ENCODE measurements at regions not wholly inside any gene's neighbourhood (a gene's known extent, or its start where the extent isn't known, plus 50 kb on each side); places are given as distances from the start of the nearest gene placed in this dataset.

DNA sequence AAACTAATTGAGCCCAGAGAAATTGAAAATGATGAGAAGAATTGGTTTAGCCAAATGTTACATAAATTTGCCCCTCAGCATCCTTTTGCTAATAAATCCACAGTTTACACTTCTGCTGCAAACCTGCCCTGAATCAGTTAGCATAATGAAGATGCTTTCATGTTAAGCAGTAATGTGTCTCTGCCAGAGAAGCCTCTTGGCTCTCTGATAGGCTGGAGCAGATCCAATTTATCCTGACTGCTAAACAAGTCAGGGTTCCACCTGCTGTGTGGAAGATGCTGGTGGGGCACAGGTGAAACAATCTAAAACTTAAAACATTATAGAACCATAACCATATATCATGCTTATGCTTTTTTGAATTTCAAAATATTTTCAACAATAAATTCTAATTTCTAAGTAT is 946.8 kb downstream of the OTOL1 start:
- no peak for DNase-seq

GRCh38 chr3:162468791-162469190 is 972.2 kb downstream of the OTOL1 start:
- DNase-seq: no peak

GRCh38 chr3:162487138-162487537 is 990.5 kb downstream of the OTOL1 start:
- no peak for DNase-seq

GRCh38 chr3:162489853-162490252 is 993.2 kb downstream of the OTOL1 start:
- DNase-seq: no peak

DNA sequence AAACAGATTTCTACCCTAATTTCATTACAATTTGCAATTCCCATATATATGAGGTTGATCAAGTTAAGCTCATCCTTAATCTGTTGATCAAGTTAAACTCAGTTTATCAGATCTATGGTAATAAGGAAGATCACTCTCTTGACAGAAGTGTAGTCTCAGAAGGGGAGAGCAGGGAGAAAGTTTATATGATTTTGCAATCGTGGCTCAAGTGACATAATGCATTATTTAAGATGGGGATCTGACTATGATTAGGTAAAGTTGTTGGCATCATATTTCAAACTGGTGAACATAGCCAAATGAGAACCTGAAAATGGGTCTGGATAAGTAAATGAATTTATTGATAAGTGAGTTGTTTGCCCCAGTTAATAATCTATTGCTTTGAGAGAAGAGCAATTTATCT is 995.3 kb downstream of the OTOL1 start:
- DNase-seq: no peak

GRCh38 chr3:162492446-162493081 is 996.0 kb downstream of the OTOL1 start:
- no peak for DNase-seq

DNA sequence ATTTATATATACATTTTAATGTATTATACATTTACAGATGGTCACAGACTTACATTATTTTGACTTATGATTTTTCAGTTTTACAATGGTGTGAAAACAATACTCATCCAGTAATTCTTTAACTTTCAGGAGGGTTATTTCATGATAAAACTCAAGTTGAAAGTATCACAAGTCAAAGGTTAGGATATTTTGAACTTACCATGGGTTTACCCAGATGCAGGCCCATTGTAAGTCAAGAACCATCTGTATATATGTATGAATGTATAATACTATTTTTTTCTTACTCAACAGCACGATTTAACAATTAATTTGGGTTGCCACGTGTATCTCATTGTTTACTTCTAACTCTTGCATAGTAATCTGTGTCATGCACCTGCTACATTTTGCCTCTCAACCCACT is 1002.0 kb downstream of the OTOL1 start:
- no peak for DNase-seq

GRCh38 chr3:162507397-162507796 is 1010.8 kb downstream of the OTOL1 start:
- DNase-seq: no peak

DNA sequence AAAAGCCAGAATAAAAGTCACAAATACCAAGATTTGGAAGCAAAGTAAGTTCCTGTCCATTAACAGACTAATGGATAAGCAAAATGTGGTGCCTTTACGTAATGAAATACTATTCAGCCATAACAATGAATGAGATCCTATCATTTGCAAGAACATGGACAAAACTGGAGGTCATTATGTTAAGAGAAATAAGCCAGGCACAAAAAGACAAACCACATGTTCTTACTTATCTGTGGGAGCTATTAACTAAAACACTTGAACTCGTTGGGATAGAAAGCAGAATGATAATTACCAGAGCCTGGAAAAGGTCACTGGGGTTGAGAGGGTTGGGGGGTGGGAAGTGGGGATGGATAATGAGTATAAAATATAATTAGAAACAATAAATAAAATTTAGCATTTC is 1015.9 kb downstream of the OTOL1 start:
- no peak for DNase-seq

DNA sequence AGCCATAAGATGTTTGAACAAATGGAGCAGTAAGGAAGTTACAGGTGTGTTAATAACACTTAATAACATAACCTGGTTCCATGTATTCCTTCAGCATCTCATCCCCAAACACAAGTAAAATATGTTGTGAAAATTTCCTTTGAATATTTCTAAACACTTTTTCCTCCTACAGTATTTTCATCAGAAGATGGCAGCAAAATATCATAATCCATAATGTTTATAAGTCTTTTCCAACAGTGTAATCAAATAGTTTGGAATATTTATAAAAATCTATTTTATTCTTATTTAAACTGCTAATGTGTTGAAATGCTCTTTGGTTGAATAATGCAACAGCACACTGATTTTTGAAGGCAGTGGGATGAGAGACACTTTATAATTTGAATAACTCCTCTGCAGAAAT is 1020.5 kb downstream of the OTOL1 start:
- no peak for DNase-seq

GRCh38 chr3:162521669-162522068 is 1025.1 kb downstream of the OTOL1 start:
- DNase-seq: no peak

DNA sequence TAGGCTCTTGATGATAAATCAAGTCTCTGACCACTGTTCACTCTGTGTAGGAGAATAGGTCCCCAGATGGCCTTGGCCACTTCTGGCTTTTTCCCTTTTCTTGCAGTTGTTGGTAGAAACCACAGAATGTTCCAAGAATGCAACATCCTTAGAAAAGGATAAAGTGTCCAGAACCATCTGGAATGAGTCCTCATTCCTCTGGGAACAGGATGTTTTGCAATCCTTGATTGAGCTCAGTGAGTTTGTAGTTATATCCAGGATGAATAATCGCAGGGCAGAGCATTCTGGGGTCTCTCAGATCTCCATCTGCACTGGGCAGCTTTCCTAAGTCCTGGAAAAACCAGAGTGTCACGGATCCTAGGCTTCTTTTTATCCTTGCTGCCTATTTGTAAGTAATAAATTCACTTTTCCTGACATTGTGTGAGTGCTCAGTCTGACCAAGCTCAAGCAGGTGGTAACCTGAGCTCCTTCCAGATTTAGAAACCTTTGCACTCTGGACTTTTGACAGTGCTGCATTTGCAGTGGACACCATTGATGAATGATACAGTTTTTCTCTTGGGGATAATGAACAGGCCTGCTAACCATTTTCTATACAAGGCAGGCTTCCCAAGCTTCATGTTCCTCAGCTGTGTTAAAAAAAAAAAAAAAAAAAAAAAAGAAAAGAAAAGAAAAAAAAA is 1028.6 kb downstream of the OTOL1 start:
- no peak for DNase-seq

DNA sequence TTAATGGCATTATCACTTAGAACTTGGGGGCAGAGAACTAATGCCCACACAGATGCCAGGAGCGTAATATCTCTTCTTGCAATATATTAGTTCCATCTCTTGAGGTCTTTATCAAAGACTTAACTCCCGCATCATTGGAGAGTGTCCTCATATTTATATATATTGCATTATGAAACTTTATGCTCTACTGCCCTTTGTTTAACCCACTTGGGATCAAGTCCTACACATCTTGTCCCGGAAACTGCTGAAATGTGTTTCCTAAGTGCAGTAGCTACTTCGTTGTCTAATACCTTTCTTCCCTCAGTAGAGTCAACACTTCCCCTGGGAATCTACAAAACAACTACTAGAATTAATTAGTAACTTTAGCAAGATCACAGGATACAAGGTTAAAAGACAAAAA is 1029.2 kb downstream of the OTOL1 start:
- DNase-seq: no peak

- no peak for DNase-seq
Measured at GRCh38 chr3:162534431-162534830, 1037.8 kb downstream of the OTOL1 start.

DNA sequence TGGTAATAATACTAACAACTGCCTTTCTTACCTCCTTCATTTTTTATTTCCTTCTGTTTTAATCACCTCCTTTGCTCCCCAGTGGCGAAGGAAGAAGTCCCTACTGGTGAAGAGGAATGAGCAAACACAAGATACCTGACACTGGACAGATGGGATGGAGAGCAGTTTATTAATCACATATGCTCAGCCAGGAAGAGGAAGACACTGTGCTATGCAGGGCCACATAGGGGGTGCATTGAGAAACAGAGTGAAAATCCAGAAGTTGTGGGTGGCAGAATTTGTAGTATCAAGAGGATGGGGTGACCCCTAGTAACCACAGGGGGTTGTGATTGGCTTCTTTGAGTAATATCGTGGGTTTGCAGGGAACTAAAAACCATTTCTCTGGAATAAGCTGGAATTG is 1041.9 kb downstream of the OTOL1 start:
- DNase-seq: no peak

GRCh38 chr3:162538906-162539305 is 1042.3 kb downstream of the OTOL1 start:
- no peak for DNase-seq

DNA sequence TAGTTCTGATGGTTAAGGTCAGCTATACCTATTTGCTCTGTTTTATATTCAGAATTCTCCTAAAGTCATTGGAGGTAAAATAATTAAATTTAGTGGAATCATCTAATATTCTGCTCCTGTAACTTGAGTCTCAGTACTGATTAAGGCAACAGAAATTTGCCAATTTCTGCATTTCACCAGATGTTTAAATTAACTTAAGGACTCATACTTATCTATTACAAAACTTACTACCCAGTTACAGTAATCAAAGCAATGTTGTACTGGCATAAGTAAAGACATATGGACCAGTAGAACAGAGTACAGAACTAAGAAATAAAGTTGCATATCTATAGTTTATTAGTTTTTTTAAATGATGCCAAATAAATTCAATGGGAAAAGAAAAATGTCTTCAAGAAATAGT is 1043.8 kb downstream of the OTOL1 start:
- DNase-seq: no peak

DNA sequence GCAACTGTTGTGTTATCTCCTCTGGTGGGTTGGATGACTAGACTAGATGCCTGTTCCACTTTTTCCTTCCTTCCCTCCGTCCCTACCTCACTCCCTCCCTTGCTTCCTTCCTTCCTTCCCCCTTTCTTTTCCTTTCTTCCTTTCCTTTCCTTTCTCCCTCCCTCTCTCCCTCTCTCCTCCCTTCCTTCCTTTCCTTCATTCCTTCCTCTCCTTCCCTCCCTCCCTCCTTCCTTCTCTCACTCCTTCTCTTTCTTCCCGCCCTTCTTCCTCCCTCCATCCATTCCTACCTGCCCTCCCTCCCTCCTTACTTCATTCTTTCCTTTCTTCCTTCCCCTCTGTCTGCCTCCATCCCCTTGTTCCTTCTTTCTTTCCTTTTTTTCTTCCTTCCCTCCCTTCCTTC is 1045.3 kb downstream of the OTOL1 start:
- DNase-seq: no peak

- DNase-seq: no peak
Measured at GRCh38 chr3:162544246-162544645, 1047.6 kb downstream of the OTOL1 start.

- no peak for DNase-seq
Measured at GRCh38 chr3:162546910-162547309, 1050.3 kb downstream of the OTOL1 start.

DNA sequence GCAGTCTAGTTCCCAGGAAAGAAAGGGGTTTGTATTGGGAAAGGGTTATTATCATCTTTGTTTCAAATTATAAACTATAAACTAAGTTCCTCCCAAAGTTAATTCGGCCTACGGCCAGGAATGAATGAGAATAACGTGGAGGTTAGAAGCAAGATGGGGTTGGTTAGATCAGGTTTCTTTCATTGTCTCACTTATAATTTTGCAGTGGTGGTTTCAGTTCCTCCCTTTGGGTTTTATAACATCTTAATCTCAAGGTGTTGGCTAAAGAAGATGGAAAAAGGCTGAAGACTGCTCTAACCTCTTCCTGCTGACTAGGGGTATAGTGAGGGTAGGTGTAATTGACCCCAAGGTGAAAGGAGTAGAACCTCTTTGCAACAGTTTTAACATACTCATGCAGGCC is 1050.7 kb downstream of the OTOL1 start:
- DNase-seq: no peak

DNA sequence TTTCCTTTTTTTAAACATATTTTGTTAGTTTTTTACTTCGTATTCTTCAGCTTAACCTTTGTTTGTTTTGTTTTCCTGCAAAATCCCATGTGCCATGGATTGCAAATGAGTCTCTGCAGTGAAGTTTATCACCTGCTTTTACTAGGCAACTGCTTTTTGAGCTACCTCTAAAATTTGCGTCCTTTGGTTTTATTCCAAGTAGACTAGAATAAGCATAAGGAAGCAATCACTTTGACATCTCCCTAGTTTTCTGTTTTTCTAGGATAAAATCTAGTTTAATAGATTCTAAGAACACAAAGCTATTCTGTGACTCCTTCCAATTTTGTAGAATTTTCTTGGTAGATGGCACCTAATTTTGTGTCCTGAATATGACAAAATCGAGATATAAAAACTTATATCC is 1059.2 kb downstream of the OTOL1 start:
- DNase-seq: no peak

- DNase-seq: no peak
Measured at GRCh38 chr3:162558016-162558415, 1061.4 kb downstream of the OTOL1 start.

DNA sequence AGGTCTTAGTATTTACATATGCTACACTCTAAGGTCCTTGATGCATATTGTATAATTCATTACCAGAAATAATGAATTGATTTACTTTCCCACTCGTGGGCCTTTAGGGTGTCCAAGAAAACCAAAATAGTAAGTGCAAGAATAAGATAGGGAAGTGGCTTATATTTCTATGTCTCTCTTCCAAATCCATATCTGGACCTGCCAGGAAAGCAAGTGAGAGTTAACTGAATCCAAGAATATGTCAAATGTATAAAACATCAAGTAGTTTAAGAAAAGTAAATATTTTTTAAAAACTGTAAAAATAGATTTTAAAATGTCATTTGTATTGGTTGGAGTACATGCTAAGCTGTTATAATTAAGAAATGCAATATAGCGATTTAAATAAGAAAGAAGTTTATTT is 1072.1 kb downstream of the OTOL1 start:
- DNase-seq: no peak

GRCh38 chr3:162569314-162569713 is 1072.7 kb downstream of the OTOL1 start:
- DNase-seq: no peak
